ENCODE measurements at regions not wholly inside any gene's neighbourhood (a gene's known extent, or its start where the extent isn't known, plus 50 kb on each side); places are given as distances from the start of the nearest gene placed in this dataset.

DNA sequence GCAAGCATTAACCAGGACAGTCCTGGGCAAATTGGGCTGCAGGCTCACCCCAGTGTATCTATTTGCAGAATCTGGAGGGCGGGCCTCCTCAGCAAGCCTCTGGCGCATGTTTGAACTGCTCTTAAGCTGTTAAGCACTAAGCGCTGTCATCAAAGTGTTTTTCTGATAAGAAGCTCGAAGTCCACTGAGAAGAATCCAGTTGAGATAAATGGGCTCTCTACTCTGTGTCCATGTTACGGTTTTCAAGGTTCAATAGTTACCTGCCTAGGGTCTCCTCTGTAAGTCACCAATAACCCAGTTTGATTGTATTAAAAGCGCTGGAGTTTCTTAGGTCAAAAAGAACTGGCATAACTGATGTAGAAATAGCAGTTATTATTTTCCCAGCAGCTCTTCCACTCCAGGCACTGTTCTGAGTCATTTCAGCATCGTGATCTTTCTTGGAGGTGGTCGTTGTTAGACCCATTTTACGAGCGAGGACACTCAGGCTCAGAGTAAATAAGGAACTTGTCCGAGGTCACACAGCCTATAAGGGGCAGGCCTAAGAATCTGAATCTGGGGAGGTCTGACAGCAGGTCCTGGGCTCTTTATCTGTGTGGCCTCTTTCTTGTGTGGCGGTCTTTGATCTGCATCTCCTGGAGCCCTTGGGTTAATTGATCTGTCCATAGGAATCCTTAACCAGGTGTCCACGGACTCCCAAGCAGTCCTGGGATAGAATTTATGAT lies 207.4 kb upstream of the ZNF217 start:
- no peak for DNase-seq (ENCODE audit: low read depth)
- TF ChIP-seq, protein P1, sequence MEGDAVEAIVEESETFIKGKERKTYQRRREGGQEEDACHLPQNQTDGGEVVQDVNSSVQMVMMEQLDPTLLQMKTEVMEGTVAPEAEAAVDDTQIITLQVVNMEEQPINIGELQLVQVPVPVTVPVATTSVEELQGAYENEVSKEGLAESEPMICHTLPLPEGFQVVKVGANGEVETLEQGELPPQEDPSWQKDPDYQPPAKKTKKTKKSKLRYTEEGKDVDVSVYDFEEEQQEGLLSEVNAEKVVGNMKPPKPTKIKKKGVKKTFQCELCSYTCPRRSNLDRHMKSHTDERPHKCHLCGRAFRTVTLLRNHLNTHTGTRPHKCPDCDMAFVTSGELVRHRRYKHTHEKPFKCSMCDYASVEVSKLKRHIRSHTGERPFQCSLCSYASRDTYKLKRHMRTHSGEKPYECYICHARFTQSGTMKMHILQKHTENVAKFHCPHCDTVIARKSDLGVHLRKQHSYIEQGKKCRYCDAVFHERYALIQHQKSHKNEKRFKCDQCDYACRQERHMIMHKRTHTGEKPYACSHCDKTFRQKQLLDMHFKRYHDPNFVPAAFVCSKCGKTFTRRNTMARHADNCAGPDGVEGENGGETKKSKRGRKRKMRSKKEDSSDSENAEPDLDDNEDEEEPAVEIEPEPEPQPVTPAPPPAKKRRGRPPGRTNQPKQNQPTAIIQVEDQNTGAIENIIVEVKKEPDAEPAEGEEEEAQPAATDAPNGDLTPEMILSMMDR (IDR thresholded peaks at IDR 0.05; ENCODE audit: insufficient read depth, low read depth, low read length, missing control alignments) = no peak
- H3K4me3 ChIP-seq (ENCODE audit: low read length) = no peak overlapping the region

GRCh38 chr20:53800418-53800817 lies 206.8 kb upstream of the ZNF217 start:
- no peak overlapping the region for H3K4me3 ChIP-seq (ENCODE audit: low read length)
- TF ChIP-seq, protein P1 (IDR thresholded peaks at IDR 0.05; ENCODE audit: insufficient read depth, low read depth, low read length, missing control alignments) = no peak
- no peak for DNase-seq (ENCODE audit: low read depth)

DNA sequence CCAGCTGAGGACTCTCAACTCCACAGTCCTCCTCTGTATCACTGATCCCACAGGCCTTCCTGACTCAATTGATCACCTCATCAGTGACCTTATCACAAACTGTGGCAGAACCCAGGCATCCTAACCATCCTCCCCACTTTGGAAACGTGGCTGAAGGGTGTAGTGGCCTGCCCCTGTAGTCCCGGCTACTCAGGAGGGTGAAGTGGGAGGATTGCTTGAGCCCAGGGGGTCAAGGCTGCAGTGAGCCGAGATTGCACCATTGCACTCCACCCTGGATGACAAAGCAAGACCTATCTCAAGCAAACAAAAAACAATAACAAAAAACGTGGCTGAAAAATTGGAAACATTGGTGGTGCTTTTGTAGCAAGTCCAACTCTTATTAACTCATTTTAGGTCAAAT lies 203.4 kb upstream of the ZNF217 start:
- H3K4me3 ChIP-seq (ENCODE audit: low read length) = no peak overlapping the region
- no peak for DNase-seq (ENCODE audit: low read depth)
- TF ChIP-seq, protein P1 (IDR thresholded peaks at IDR 0.05; ENCODE audit: insufficient read depth, low read depth, low read length, missing control alignments) = no peak

GRCh38 chr20:53795170-53795569 lies 201.5 kb upstream of the ZNF217 start:
- TF ChIP-seq, protein P1 (IDR thresholded peaks at IDR 0.05; ENCODE audit: insufficient read depth, low read depth, low read length, missing control alignments) = no peak
- peak; percentile 51 for DNase-seq (ENCODE audit: low read depth)

GRCh38 chr20:53794529-53795115 lies 201.0 kb upstream of the ZNF217 start:
- DNase-seq (ENCODE audit: low read depth) = no peak
- no peak overlapping the region for H3K4me3 ChIP-seq (ENCODE audit: low read length)
- TF ChIP-seq, protein P1 (IDR thresholded peaks at IDR 0.05; ENCODE audit: insufficient read depth, low read depth, low read length, missing control alignments) = no peak

More at GRCh38 chr20:53795170-53795569, 201.5 kb upstream of the ZNF217 start:
- no peak overlapping the region for H3K4me3 ChIP-seq (ENCODE audit: low read length)

GRCh38 chr20:53793783-53794383 lies 200.2 kb upstream of the ZNF217 start:
- TF ChIP-seq, protein P1 (IDR thresholded peaks at IDR 0.05; ENCODE audit: insufficient read depth, low read depth, low read length, missing control alignments) = no peak
- DNase-seq (ENCODE audit: low read depth) = peak; percentile 91
- H3K4me3 ChIP-seq (ENCODE audit: low read length) = no peak overlapping the region
